HG03280 (cell line): ENCODE measurements at regions not wholly inside any gene's neighbourhood (a gene's known extent, or its start where the extent isn't known, plus 50 kb on each side); places are given as distances from the start of the nearest gene placed in this dataset.

Experiments used
- ATAC-seq: cut with Tn5 transposase; IDR thresholded peaks from one replicate; pipeline ENCODE4 v1.9.1; 2021; ENCODE audit warnings: mild to moderate bottlenecking, moderate library complexity; ENCODE audit not compliant: unreplicated experiment

GRCh38 chr3:30457081-30457480 is 149.3 kb upstream of the TGFBR2 start:
- no peak for ATAC-seq

GRCh38 chr3:30457726-30458125 is 148.7 kb upstream of the TGFBR2 start:
- ATAC-seq, result no peak

- ATAC-seq, result no peak
Observed at GRCh38 chr3:30458376-30459171, 147.8 kb upstream of the TGFBR2 start.

- ATAC-seq, result no peak
Observed at GRCh38 chr3:30461311-30461710, 145.1 kb upstream of the TGFBR2 start.

- no peak for ATAC-seq
Observed at GRCh38 chr3:30462721-30463470, 143.5 kb upstream of the TGFBR2 start.

- ATAC-seq, result no peak
Observed at GRCh38 chr3:30464381-30464780, 142.0 kb upstream of the TGFBR2 start.

GRCh38 chr3:30465454-30465853 is 140.9 kb upstream of the TGFBR2 start:
- no peak for ATAC-seq

- no peak for ATAC-seq
Observed at GRCh38 chr3:30467596-30468238, 138.7 kb upstream of the TGFBR2 start.

GRCh38 chr3:30469133-30469532 is 137.3 kb upstream of the TGFBR2 start:
- ATAC-seq, result no peak

- ATAC-seq, result no peak
Observed at GRCh38 chr3:30470496-30470895, 135.9 kb upstream of the TGFBR2 start.

GRCh38 chr3:30471066-30471465 is 135.3 kb upstream of the TGFBR2 start:
- no peak for ATAC-seq

- ATAC-seq, result no peak
Observed at GRCh38 chr3:30471796-30472489, 134.5 kb upstream of the TGFBR2 start.

GRCh38 chr3:30473374-30474051 is 132.9 kb upstream of the TGFBR2 start:
- no peak for ATAC-seq

GRCh38 chr3:30474371-30474770 is 132.0 kb upstream of the TGFBR2 start:
- ATAC-seq, result no peak

- ATAC-seq, result peak; percentile 71
Observed at GRCh38 chr3:30475038-30475808, 131.2 kb upstream of the TGFBR2 start.

GRCh38 chr3:30475809-30476178 is 130.6 kb upstream of the TGFBR2 start:
- no peak for ATAC-seq

GRCh38 chr3:30476368-30477084 is 129.9 kb upstream of the TGFBR2 start:
- ATAC-seq, result no peak

- ATAC-seq, result no peak
Observed at GRCh38 chr3:30477149-30477921, 129.1 kb upstream of the TGFBR2 start.
